SU-DHL-6 (cell line): ENCODE measurements at regions not wholly inside any gene's neighbourhood (a gene's known extent, or its start where the extent isn't known, plus 50 kb on each side); places are given as distances from the start of the nearest gene placed in this dataset.

ENCODE experiments used
- CTCF ChIP-seq: fragments of 200-600 bp; sonication (generic); IDR thresholded peaks from one replicate; pipeline ENCODE4 v1.5.1; 2017; ENCODE audit warnings: antibody characterized with exemption, mild to moderate bottlenecking, low read length, moderate library complexity; ENCODE audit not compliant: insufficient read depth, poor library complexity, severe bottlenecking
- EZH2phosphoT487 ChIP-seq: fragments of 200-600 bp; sonication (generic), shearing (Covaris generic); conservative IDR thresholded peaks from 2 replicates; pipeline ENCODE4 v1.6.1; 2018; ENCODE audit warnings: mild to moderate bottlenecking, antibody characterized with exemption, low read length, moderate library complexity, mixed read lengths

GRCh38 chr4:115729739-115730266 lies 616.4 kb upstream of the NDST4 start:
- TF ChIP-seq CTCF (no peak), EZH2phosphoT487 (no peak)
